Esophagus muscularis mucosa (tissue), 4 donors: ENCODE measurements at regions not wholly inside any gene's neighbourhood (a gene's known extent, or its start where the extent isn't known, plus 50 kb on each side); places are given as distances from the start of the nearest gene placed in this dataset.
"Not testable (repeated sequence)": the region's sequence is repeated elsewhere in the genome, so short reads cannot be mapped to it uniquely, and the experiment has no call there.

Source experiments
- DNase-seq: peaks from one replicate; pipeline ENCODE4 v3.0.0-alpha.2; 2017; ENCODE audit errors: extremely low spot score
- H3K27ac ChIP-seq, 4 donors: fragments of 200-600 bp; sonication (generic); replicated peaks in 1 of 4; 1 replicate in 3 of 4; 2 replicates in 1 of 4; pipeline ENCODE4 v1.5.1; 2016 to 2019; ENCODE audit warnings: mild to moderate bottlenecking in 1 of 4
- H3K27me3 ChIP-seq, 4 donors: fragments of 200-600 bp; sonication (generic); one replicate each; pipeline versions ENCODE4 v1.5.1 to v1.6.0; 2016 to 2019
- H3K36me3 ChIP-seq, 4 donors: fragments of 200-600 bp; sonication (generic); one replicate each; pipeline ENCODE4 v1.5.1; 2016 to 2019
- H3K4me1 ChIP-seq, 4 donors: fragments of 200-600 bp; sonication (generic); one replicate each; pipeline ENCODE4 v1.5.1; 2016 to 2019
- H3K4me3 ChIP-seq, 4 donors: fragments of 200-600 bp; sonication (generic); 1 replicate in 2 of 4; 2 replicates in 2 of 4; pipeline ENCODE4 v1.5.1; 2016 to 2019; ENCODE audit warnings: mild to moderate bottlenecking in 4 of 4, moderate library complexity in 1 of 4
- H3K9me3 ChIP-seq, 4 donors: fragments of 200-600 bp; sonication (generic); 1 replicate in 3 of 4; 2 replicates in 1 of 4; pipeline ENCODE4 v1.5.1; 2016 to 2019
- CTCF ChIP-seq, 3 experiments: fragments of 200-600 bp in 2 of 3; fragments of 450-650 bp in 1 of 3; sonication (generic) in 2 of 3; IDR thresholded peaks; one replicate each; pipeline ENCODE4 v1.5.1; 2017 to 2019; ENCODE audit warnings: antibody characterized with exemption in 3 of 3, mild to moderate bottlenecking in 2 of 3, moderate library complexity in 1 of 3
- EP300 ChIP-seq: sonication (generic); formaldehyde crosslinking; IDR thresholded peaks from one replicate; pipeline ENCODE4 v1.6.1; 2017; ENCODE audit warnings: antibody characterized with exemption
- POLR2A ChIP-seq: fragments of 450-650 bp; IDR thresholded peaks from one replicate; pipeline ENCODE4 v1.6.1; 2017; ENCODE audit warnings: antibody characterized with exemption, moderate library complexity, mild to moderate bottlenecking, low read depth
- POLR2AphosphoS5 ChIP-seq, 2 donors: sonication (generic); formaldehyde crosslinking; IDR thresholded peaks; one replicate each; pipeline ENCODE4 v1.6.1; 2017; ENCODE audit warnings: antibody characterized with exemption in 2 of 2
- WGBS: methylation state at CpG from one replicate; pipeline ENCODE4 v1.1.5; 2018; 5-methylcytosine and 5-hydroxymethylcytosine counted together
- intact Hi-C: fragments of 100-400 bp; cut with DNase I; formaldehyde crosslinking; loops from one replicate; pipeline ENCODE4 v1.15.1; 2023

GRCh38 chr22:19658967-19659804 is 55.1 kb upstream of the SEPTIN5 start:
- no peaks in the 10 kb centered on the region for H3K9me3 ChIP-seq

GRCh38 chr22:19659805-19660345 is 54.4 kb upstream of the SEPTIN5 start:
- H3K9me3 ChIP-seq = no peaks in the 10 kb centered on the region
- intact Hi-C loops = no loop called here
- no peaks in the 10 kb centered on the region for H3K36me3 ChIP-seq
- no peaks in the 10 kb centered on the region for H3K27me3 ChIP-seq
- H3K4me3 ChIP-seq = no peak overlapping the region
- 95% methylated on average over 6 of the region's 12 CpGs for WGBS
- TF ChIP-seq POLR2AphosphoS5 (IDR thresholded peaks at IDR 0.05) = no peak
- TF ChIP-seq EP300 = no peak
- no peak for TF ChIP-seq CTCF (IDR thresholded peaks at IDR 0.05)
- TF ChIP-seq POLR2A = no peak
- no peak for DNase-seq
- H3K4me1 ChIP-seq = peaks cover 8 to 14% (median 12%) of the 10 kb centered on the region in 4 donors
- no peak overlapping the region for H3K27ac ChIP-seq

More at GRCh38 chr22:19658967-19659804, 55.1 kb upstream of the SEPTIN5 start:
- DNase-seq = no peak
- H3K4me1 ChIP-seq = peaks cover 4 to 11% (median 11%) of the 10 kb centered on the region in 4 donors
- H3K4me3 ChIP-seq = no peak overlapping the region
- H3K27ac ChIP-seq = no peak overlapping the region
- TF ChIP-seq EP300 = no peak
- TF ChIP-seq POLR2AphosphoS5 (IDR thresholded peaks at IDR 0.05) = no peak
- TF ChIP-seq POLR2A = no peak
- TF ChIP-seq CTCF (IDR thresholded peaks at IDR 0.05) = no peak
- intact Hi-C loops = no loop called here
- WGBS = 100% methylated on average over 1 of the region's 8 CpGs
- H3K27me3 ChIP-seq = no peaks in the 10 kb centered on the region
- no peaks in the 10 kb centered on the region for H3K36me3 ChIP-seq

GRCh38 chr22:19660583-19660982 is 53.7 kb upstream of the SEPTIN5 start:
- over 99% methylated on average over 12 of the region's 12 CpGs for WGBS
- H3K9me3 ChIP-seq, H3K4me3 ChIP-seq, H3K27ac ChIP-seq, DNase-seq, H3K36me3 ChIP-seq, intact Hi-C loops, H3K27me3 ChIP-seq: not testable (repeated sequence)
- peaks cover 8 to 14% (median 12%) of the 10 kb centered on the region in 4 donors for H3K4me1 ChIP-seq

GRCh38 chr22:19661156-19661555 is 53.1 kb upstream of the SEPTIN5 start:
- intact Hi-C loops = no loop called here
- TF ChIP-seq CTCF (IDR thresholded peaks at IDR 0.05) (no peak), POLR2AphosphoS5 (IDR thresholded peaks at IDR 0.05) (no peak), EP300 (no peak), POLR2A (no peak)
- H3K4me3 ChIP-seq = no peak overlapping the region
- H3K36me3 ChIP-seq = no peaks in the 10 kb centered on the region
- no peaks in the 10 kb centered on the region for H3K9me3 ChIP-seq
- H3K4me1 ChIP-seq = peaks cover 8 to 17% (median 12%) of the 10 kb centered on the region in 4 donors
- peaks cover 0 to 5% (median 0%) of the 10 kb centered on the region in 4 donors for H3K27me3 ChIP-seq
- H3K27ac ChIP-seq = no peak overlapping the region
- DNase-seq = no peak

GRCh38 chr22:19662049-19662684 is 52.1 kb upstream of the SEPTIN5 start:
- H3K36me3 ChIP-seq, H3K4me3 ChIP-seq, H3K27ac ChIP-seq, intact Hi-C loops, H3K9me3 ChIP-seq, H3K27me3 ChIP-seq, DNase-seq: not testable (repeated sequence)
- WGBS = 85% methylated on average over 22 of the region's 22 CpGs
- H3K4me1 ChIP-seq = peaks cover 8 to 21% (median 14%) of the 10 kb centered on the region in 4 donors
